CD4-positive, alpha-beta T cell (primary cell): ENCODE measurements at regions not wholly inside any gene's neighbourhood (a gene's known extent, or its start where the extent isn't known, plus 50 kb on each side); places are given as distances from the start of the nearest gene placed in this dataset.
"Not testable (repeated sequence)": the region's sequence is repeated elsewhere in the genome, so short reads cannot be mapped to it uniquely, and the experiment has no call there.

Source experiments
- ATAC-seq: fragments of 200-7000 bp; cut with Tn5 transposase; one replicate; pipeline ENCODE4 v1.10.0; 2022; ENCODE audit warnings: mild to moderate bottlenecking; ENCODE audit not compliant: poor library complexity
- CTCF ChIA-PET: fragments of 350-600 bp; sonication (Branson Sonifier 250); formaldehyde crosslinking; loops from one replicate; lab custom pipeline; 2021; ENCODE audit warnings: antibody characterized with exemption, inconsistent platforms; lab: Charles Lee
- POLR2A ChIA-PET: fragments of 350-600 bp; sonication (Branson Sonifier 250); formaldehyde crosslinking; loops from one replicate; lab custom pipeline; 2021; ENCODE audit warnings: antibody characterized with exemption, inconsistent platforms; lab: Charles Lee
- DNase-seq, 14 experiments: peaks; one replicate each; pipeline ENCODE4 v3.0.0-alpha.2; 2013 to 2020; ENCODE audit warnings: mixed read lengths in 2 of 14
- H3K27ac ChIP-seq, 2 donors: one replicate each; pipeline versions ENCODE4 v1.5.1 to v1.7.0; 2013; ENCODE audit warnings: low read length in 2 of 2, low read depth in 1 of 2, mild to moderate bottlenecking in 1 of 2
- H3K27me3 ChIP-seq, 2 experiments: 1 replicate in 1 of 2; 2 replicates in 1 of 2; pipeline versions ENCODE4 v1.6.1 to v1.7.0; 2013; ENCODE audit warnings: low read length in 2 of 2, control low read depth in 1 of 2, mild to moderate bottlenecking in 1 of 2, moderate library complexity in 1 of 2; ENCODE audit not compliant: insufficient read depth in 2 of 2, control insufficient read depth in 1 of 2
- H3K36me3 ChIP-seq: one replicate; pipeline ENCODE4 v1.6.1; 2013; ENCODE audit warnings: low read length, control low read depth; ENCODE audit not compliant: insufficient read depth
- H3K4me1 ChIP-seq: one replicate; pipeline ENCODE4 v1.6.1; 2013; ENCODE audit warnings: low read length, control low read depth; ENCODE audit not compliant: insufficient read depth
- H3K4me3 ChIP-seq: one replicate; pipeline ENCODE4 v1.5.1; 2013; ENCODE audit warnings: mild to moderate bottlenecking, low read length, moderate library complexity
- H3K9me3 ChIP-seq, 2 experiments: 1 replicate in 1 of 2; 2 replicates in 1 of 2; pipeline versions ENCODE4 v1.6.1 to v1.7.0; 2013; ENCODE audit warnings: low read length in 2 of 2, mild to moderate bottlenecking in 2 of 2, control low read depth in 1 of 2, moderate library complexity in 1 of 2; ENCODE audit not compliant: control insufficient read depth in 1 of 2, insufficient read depth in 1 of 2
- H3K27ac Mint-ChIP-seq: one replicate; pipeline ENCODE4 v1.8.0; 2020; ENCODE audit warnings: mixed read lengths
- H3K27me3 Mint-ChIP-seq: one replicate; pipeline ENCODE4 v1.8.0; 2021; ENCODE audit warnings: mixed read lengths
- H3K36me3 Mint-ChIP-seq: one replicate; pipeline ENCODE4 v1.8.0; 2021; ENCODE audit warnings: low read depth, mixed read lengths
- H3K4me1 Mint-ChIP-seq: one replicate; pipeline ENCODE4 v1.8.0; 2021; ENCODE audit warnings: low read depth, mixed read lengths
- H3K4me3 Mint-ChIP-seq: one replicate; pipeline ENCODE4 v1.8.0; 2020; ENCODE audit warnings: mild to moderate bottlenecking, mixed read lengths
- H3K9me3 Mint-ChIP-seq: one replicate; pipeline ENCODE4 v1.8.0; 2020; ENCODE audit warnings: mixed read lengths
- intact Hi-C, 2 experiments: fragments of 100-400 bp; cut with DNase I in 1 of 2; cut with micrococcal nuclease in 1 of 2; formaldehyde crosslinking; loops; one replicate each; pipeline versions ENCODE4 v1.15.1 to v1.9.0; 2023 to 2025; cut with DNase I, micrococcal nuclease
- TF ChIP-seq, protein P1 (sequence below): fragments of 200-600 bp; IDR thresholded peaks from one replicate; pipeline ENCODE4 v1.8.0; 2022; ENCODE audit warnings: antibody characterized with exemption, mild to moderate bottlenecking

DNA sequence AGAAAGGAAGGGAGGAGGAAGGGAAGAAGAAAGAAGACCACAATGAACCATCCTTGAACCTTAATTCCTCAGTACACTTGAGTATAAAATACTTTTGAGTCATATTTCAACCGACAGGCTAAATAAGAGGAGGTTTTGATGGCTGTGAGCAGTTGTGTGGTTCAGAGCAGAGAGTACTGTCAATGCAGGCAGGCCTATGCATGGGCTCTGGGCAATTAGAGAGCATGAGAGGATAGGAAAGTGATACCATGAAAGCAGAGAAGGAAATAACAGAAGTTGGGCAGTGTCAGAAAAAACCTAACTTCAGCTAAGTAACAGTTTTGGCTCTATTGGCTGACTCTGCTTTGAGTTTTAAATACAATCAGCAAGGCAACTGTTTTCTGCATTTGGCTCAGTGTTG lies 123.6 kb upstream of the STK17B start:
- Mint-ChIP-seq H3K4me3 (no peak overlapping the region), H3K9me3 (no peaks in the 10 kb centered on the region), H3K36me3 (no peaks in the 10 kb centered on the region), H3K4me1 (peaks cover 26% of the 10 kb centered on the region), H3K27me3 (no peaks in the 10 kb centered on the region), H3K27ac (no peak overlapping the region)
- TF ChIP-seq, protein P1, sequence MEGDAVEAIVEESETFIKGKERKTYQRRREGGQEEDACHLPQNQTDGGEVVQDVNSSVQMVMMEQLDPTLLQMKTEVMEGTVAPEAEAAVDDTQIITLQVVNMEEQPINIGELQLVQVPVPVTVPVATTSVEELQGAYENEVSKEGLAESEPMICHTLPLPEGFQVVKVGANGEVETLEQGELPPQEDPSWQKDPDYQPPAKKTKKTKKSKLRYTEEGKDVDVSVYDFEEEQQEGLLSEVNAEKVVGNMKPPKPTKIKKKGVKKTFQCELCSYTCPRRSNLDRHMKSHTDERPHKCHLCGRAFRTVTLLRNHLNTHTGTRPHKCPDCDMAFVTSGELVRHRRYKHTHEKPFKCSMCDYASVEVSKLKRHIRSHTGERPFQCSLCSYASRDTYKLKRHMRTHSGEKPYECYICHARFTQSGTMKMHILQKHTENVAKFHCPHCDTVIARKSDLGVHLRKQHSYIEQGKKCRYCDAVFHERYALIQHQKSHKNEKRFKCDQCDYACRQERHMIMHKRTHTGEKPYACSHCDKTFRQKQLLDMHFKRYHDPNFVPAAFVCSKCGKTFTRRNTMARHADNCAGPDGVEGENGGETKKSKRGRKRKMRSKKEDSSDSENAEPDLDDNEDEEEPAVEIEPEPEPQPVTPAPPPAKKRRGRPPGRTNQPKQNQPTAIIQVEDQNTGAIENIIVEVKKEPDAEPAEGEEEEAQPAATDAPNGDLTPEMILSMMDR = no peak
- H3K9me3 ChIP-seq = no peaks in the 10 kb centered on the region
- POLR2A ChIA-PET = interaction anchor here (0.7 to 1.0 kb wide), 2 partner anchors 10 to 142 kb away, joined by 3 read pairs; no protein-coding TSS in a partner anchor
- CTCF ChIA-PET = no interaction called here
- DNase-seq (no peak), ATAC-seq (no peak)
- no peak overlapping the region for H3K4me3 ChIP-seq
- intact Hi-C loops = loop anchor here in 1 of 2 experiments (10.0 kb wide), 1 partner anchor 160 kb away; no protein-coding TSS in a partner anchor
- no peaks in the 10 kb centered on the region for H3K36me3 ChIP-seq
- no peak overlapping the region for H3K27ac ChIP-seq
- H3K27me3 ChIP-seq = no peaks in the 10 kb centered on the region
- H3K4me1 ChIP-seq = peaks cover 7% of the 10 kb centered on the region

DNA sequence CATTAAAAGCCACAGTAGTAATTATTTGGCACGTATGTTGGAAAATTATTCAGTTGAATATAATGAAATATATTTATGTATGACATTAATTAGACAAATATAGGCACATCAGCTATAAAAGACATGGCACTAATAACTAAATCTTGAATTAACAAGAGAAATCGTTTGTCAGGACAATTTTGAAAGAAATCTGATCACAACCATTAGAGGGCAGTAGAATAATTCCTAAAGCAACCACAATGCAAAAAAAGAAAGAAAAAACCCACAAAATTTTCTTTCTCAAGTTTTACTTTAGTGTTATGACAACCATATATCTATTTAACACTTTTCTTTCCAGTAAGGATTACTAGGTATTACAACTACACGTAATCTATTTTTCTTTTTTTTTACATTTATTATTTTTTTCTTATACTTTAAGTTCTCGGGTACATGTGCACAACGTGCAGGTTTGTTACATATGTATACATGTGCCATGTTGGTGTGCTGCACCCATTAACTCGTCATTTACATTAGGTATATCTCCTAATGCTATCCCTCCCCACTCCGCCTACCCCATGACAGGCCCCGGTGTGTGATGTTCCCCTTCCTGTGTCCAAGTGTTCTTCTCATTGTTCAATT lies 126.8 kb upstream of the STK17B start:
- ChIA-PET POLR2A (interaction anchor here (0.5 to 0.8 kb wide), 4 partner anchors 39 to 240 kb away, joined by 3 read pairs; no protein-coding TSS in a partner anchor), CTCF (interaction anchor here (1.0 to 1.1 kb wide), 2 partner anchors 51 to 220 kb away, joined by 3 read pairs; no protein-coding TSS in a partner anchor)
- peak in 2 of 14 experiments; percentile 28 to 36 for DNase-seq
- TF ChIP-seq, protein P1 = peak; percentile 72
- H3K27me3 Mint-ChIP-seq, H3K27ac Mint-ChIP-seq, H3K4me1 ChIP-seq, H3K9me3 Mint-ChIP-seq, H3K4me3 Mint-ChIP-seq, H3K4me1 Mint-ChIP-seq, H3K9me3 ChIP-seq, H3K4me3 ChIP-seq, ATAC-seq, H3K36me3 Mint-ChIP-seq, H3K27me3 ChIP-seq, H3K27ac ChIP-seq, H3K36me3 ChIP-seq: not testable (repeated sequence)
- intact Hi-C loops = loop anchor here in 1 of 2 experiments (10.0 kb wide), 1 partner anchor 157 kb away; no protein-coding TSS in a partner anchor

DNA sequence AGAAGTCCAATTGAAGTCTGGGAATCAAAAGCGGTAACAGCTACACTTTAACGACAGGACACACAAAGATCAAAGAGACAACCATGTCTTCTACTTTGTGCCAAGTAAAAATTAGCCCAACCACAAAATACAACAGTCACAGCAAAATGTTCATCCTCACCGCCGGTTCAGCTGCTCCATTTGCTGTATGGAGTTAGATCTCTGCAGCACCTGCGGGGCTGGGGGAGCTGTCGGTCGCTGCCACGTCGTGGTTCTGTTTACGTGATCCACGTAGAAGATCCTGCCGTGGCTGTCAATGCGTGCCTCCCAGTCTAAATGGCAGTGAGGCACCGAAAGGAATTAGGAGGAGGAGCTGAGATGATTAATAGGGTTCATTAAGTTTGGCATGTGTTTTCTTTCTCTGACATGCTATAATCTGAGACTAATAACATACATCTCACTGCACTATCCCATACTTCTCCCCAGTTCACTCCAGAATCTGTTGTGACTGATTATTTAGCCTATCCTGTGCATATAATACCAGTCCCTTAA lies 136.5 kb upstream of the STK17B start:
- Mint-ChIP-seq H3K27me3 (peaks cover 4% of the 10 kb centered on the region), H3K9me3 (no peaks in the 10 kb centered on the region), H3K4me1 (peaks cover 5% of the 10 kb centered on the region), H3K4me3 (no peak overlapping the region), H3K36me3 (no peaks in the 10 kb centered on the region), H3K27ac (no peak overlapping the region)
- DNase-seq (no peak), ATAC-seq (no peak)
- ChIA-PET CTCF (no interaction called here), POLR2A (no interaction called here)
- H3K27me3 ChIP-seq = no peaks in the 10 kb centered on the region
- no peaks in the 10 kb centered on the region for H3K36me3 ChIP-seq
- no peak overlapping the region for H3K27ac ChIP-seq
- no peaks in the 10 kb centered on the region for H3K9me3 ChIP-seq
- H3K4me3 ChIP-seq = no peak overlapping the region
- no peaks in the 10 kb centered on the region for H3K4me1 ChIP-seq
- intact Hi-C loops = no loop called here
- TF ChIP-seq, protein P1 = no peak
